GM21786 (cell line): ENCODE measurements at regions not wholly inside any gene's neighbourhood (a gene's known extent, or its start where the extent isn't known, plus 50 kb on each side); places are given as distances from the start of the nearest gene placed in this dataset.
"Not testable (repeated sequence)": the region's sequence is repeated elsewhere in the genome, so short reads cannot be mapped to it uniquely, and the experiment has no call there.

Experiments
- ATAC-seq: cut with Tn5 transposase; IDR thresholded peaks from one replicate; pipeline ENCODE4 v1.9.1; 2021; ENCODE audit not compliant: unreplicated experiment

GRCh38 chr15:22134941-22135566, 54.7 kb downstream of the OR4M2 start:
- ATAC-seq = not testable (repeated sequence)

- not testable (repeated sequence) for ATAC-seq
Measured at GRCh38 chr15:22137572-22137971, 57.2 kb downstream of the OR4M2 start.

- ATAC-seq = not testable (repeated sequence)
Measured at GRCh38 chr15:22141106-22141505, 60.8 kb downstream of the OR4M2 start.

- ATAC-seq = peak; percentile 93
Measured at GRCh38 chr15:22148109-22148508, 67.8 kb downstream of the OR4M2 start.

- not testable (repeated sequence) for ATAC-seq
Measured at GRCh38 chr15:22158243-22158642, 77.9 kb downstream of the OR4M2 start.

GRCh38 chr15:22160283-22160682, 80.0 kb downstream of the OR4M2 start:
- peak; percentile 22 for ATAC-seq

GRCh38 chr15:22160741-22161140, 80.4 kb downstream of the OR4M2 start:
- peak; percentile 72 for ATAC-seq

- peak; percentile 70 for ATAC-seq
Measured at GRCh38 chr15:22161398-22161797, 81.1 kb downstream of the OR4M2 start.

- not testable (repeated sequence) for ATAC-seq
Measured at GRCh38 chr15:22163715-22164114, 83.4 kb downstream of the OR4M2 start.

GRCh38 chr15:22167521-22167920, 87.2 kb downstream of the OR4M2 start:
- ATAC-seq = not testable (repeated sequence)

GRCh38 chr15:22173029-22173998, 93.0 kb downstream of the OR4M2 start:
- peak; percentile 70 for ATAC-seq

GRCh38 chr15:22174088-22174487, 93.8 kb downstream of the OR4M2 start:
- peak; percentile 54 for ATAC-seq

GRCh38 chr15:22177965-22178364, 97.6 kb downstream of the OR4M2 start:
- ATAC-seq = not testable (repeated sequence)

GRCh38 chr15:22178438-22178837, 98.1 kb downstream of the OR4M2 start:
- ATAC-seq = not testable (repeated sequence)

GRCh38 chr15:22179043-22179442, 98.7 kb downstream of the OR4M2 start:
- not testable (repeated sequence) for ATAC-seq

GRCh38 chr15:22180611-22181010, 100.3 kb downstream of the OR4M2 start:
- ATAC-seq = not testable (repeated sequence)

- not testable (repeated sequence) for ATAC-seq
Measured at GRCh38 chr15:22184678-22185077, 104.4 kb downstream of the OR4M2 start.

GRCh38 chr15:22186846-22187532, 106.7 kb downstream of the OR4M2 start:
- ATAC-seq = not testable (repeated sequence)

- not testable (repeated sequence) for ATAC-seq
Measured at GRCh38 chr15:22191818-22192217, 111.5 kb downstream of the OR4M2 start.

- not testable (repeated sequence) for ATAC-seq
Measured at GRCh38 chr15:22194739-22195617, 114.7 kb downstream of the OR4M2 start.
